ENCODE measurements at regions not wholly inside any gene's neighbourhood (a gene's known extent, or its start where the extent isn't known, plus 50 kb on each side); places are given as distances from the start of the nearest gene placed in this dataset.
"Not testable (repeated sequence)": the region's sequence is repeated elsewhere in the genome, so short reads cannot be mapped to it uniquely, and the experiment has no call there.

DNA sequence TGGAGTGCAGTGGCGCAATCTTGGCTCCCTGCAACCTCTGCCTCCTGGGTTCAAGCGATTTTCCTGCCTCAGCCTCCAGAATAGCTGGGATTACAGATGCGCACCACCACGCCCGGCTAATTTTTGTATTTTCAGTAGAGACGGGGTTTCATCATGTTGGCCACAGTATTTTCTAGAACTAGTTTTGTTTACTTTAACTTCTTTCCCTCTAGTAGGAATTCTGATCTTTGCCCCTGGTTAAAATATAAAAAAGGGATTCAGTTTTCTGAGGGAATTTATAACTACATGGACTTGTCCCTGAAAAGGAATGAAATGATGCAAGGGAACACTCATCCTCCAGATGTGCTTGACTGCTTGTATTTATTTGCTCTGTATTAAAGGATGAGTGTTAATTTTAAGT is 628.9 kb downstream of the ETNK1 start:
- not testable (repeated sequence) for DNase-seq (ENCODE audit: low spot score)

GRCh38 chr12:23259558-23259957 is 634.6 kb downstream of the ETNK1 start:
- no peak for DNase-seq (ENCODE audit: low spot score)

DNA sequence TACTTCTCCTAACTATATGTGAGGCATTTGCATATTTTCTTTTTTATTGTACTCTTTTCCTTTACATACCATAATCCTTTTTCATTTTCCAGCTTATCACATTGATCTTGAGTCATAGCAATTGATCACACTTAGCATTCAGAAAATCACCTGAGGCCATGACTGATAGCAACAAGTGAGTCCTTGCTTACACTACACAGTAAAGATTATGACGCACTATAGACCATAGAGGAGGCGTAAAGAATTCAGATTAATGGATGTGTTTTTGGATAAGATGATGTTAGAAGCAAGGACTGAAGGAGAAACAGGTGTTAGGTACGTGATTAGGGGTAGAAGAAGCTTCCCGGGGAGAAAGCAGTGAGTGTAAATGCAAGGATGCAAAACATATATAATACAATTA is 637.7 kb downstream of the ETNK1 start:
- no peak for DNase-seq (ENCODE audit: low spot score)

DNA sequence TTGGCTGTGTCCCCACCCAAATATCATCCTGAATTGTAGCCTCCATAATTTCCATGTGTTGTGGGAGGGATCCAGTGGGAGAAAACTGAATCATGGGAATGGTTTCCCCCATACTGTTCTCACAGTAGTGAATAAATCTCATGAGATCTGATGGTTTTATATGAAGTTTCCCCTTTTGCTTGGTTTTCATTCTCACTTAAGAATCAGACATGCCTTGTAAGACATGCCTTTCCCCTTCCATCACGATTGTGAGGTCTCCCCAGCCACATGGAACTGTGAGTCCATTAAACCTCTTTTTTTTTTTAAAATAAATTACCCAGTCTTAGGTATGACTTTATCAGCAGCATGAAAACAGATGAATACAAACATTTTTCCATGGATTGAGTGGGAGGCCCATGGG is 652.9 kb downstream of the ETNK1 start:
- DNase-seq (ENCODE audit: low spot score): no peak

- DNase-seq (ENCODE audit: low spot score): no peak
Measured at GRCh38 chr12:23281295-23281694, 656.3 kb downstream of the ETNK1 start.

DNA sequence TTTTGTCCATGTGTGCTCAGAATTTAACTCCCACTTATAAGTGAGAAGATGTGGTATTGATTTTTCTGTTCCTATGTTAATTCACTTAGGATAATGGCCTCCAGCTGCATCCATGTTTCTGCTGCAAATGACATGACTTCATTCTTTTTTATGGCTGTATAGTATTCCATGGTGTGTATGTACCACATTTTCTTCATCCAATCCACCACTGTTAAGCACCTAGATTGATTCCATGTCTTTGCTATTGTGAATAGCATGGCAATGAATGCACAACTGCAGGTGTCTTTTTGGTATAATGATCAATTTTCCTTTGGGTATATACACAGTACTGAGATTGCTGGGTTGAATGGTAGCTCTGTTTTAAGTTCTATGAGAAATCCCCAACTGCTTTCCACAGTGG is 657.7 kb downstream of the ETNK1 start:
- DNase-seq (ENCODE audit: low spot score): no peak

DNA sequence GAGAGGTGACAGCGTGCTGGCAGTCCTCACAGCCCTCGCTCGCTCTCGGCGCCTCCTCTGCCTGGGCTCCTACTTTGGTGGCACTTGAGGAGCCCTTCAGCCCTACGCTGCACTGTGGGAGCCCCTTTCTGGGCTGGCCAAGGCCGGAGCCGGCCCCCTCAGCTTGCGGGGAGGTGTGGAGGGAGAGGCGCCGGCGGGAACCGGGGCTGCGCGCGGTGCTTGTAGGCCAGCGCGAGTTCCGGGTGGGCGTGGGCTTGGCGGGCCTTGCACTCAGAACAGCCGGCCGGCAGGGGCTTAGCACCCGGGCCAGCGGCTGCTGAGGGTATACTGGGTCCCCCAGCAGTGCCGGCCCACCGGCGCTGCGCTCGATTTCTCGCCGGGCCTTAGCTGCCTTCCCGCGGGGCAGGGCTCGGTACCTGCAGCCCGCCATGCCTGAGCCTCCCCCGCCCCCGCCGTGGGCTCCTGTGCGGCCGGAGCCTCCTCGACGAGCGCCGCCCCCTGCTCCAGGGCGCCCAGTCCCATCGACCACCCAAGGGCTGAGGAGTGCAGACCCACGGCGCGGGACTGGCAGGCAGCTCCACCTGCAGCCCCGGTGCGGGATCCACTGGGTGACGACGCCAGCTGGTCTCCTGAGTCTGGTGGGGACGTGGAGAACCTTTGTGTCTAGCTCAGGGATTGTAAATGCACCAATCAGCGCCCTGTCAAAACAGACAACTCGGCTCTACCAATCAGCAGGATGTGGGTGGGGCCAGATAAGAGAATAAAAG is 661.0 kb downstream of the ETNK1 start:
- not testable (repeated sequence) for DNase-seq (ENCODE audit: low spot score)

- no peak for DNase-seq (ENCODE audit: low spot score)
Measured at GRCh38 chr12:23290627-23291330, 658.7 kb downstream of the SOX5 start.

DNA sequence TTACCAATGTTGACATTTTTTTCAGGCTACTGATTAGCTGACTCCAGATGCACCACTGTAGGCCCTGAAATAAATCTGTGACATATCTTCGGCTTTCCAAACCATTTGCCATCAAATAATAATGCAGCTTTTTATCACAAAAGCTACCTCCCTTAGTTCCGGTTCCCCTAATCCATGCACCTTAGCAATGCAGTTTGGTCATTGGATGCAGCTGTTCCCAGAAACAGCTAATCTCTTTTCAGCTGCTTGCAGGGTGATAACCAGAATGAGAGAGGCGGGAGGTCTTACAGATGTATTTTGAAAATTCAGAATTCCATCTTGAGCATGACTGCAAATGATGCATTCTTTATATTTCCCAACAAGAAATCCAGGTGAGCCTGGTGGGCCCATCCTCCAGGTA is 646.2 kb downstream of the SOX5 start:
- DNase-seq (ENCODE audit: low spot score): no peak

GRCh38 chr12:23303821-23304220 is 645.6 kb downstream of the SOX5 start:
- no peak for DNase-seq (ENCODE audit: low spot score)

DNA sequence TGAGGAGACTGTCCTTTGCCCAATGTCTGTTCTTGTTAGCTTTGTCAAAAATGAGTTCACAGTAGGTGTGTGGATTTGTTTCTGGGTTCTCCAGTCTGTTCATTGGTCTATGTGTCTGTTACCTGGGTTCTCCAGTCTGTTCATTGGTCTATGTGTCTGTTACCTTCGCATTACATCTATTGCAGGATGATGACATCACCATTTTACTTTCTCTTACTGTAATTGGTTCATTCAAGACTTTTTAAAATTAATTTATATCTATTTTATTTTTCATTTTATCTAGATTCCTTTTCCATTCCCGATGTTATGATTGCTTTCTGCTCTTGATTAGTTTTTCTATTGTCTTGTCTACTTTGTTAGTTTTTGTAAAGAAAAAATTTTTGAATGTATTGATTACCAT is 615.5 kb downstream of the SOX5 start:
- DNase-seq (ENCODE audit: low spot score): no peak

GRCh38 chr12:23335593-23335992 is 613.9 kb downstream of the SOX5 start:
- DNase-seq (ENCODE audit: low spot score): peak; percentile 9

DNA sequence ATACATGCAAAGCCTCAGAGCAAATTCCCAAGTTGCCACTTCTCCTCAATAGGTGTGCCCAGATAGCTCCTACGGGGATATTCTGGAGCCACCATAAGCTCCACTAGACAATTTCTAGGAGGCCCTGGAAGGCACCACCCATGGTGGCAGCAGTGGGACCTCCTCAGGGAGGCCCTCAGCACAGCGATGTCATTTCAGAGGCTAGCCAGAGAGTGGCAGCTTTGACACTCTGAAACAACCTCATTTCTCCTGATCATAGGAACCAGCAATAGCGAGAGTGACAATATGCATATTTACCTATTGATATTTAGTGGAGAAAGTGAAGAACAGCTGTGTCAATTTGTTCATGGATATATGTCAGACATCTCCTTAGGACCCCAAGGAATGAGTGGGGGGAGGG is 612.3 kb downstream of the SOX5 start:
- DNase-seq (ENCODE audit: low spot score): no peak

- no peak for DNase-seq (ENCODE audit: low spot score)
Measured at GRCh38 chr12:23340351-23340750, 609.1 kb downstream of the SOX5 start.

DNA sequence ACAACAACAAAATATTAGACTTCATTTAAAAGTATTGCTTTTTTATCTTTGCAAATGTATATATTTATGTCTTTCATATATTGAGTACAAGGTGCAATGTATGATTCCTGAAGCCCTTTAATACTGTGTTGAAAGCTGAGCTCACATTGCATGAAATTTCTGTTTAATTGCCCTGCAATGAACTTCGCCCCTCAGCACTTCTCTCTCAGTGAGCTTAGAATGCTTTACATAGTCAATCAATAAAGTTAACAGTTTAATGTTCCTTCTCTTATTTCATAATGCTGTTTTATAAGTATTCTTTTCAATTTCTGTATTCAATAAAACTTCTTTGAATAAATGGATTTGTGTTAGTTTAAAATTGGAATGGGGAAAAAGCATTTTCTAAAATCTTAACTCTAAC is 607.1 kb downstream of the SOX5 start:
- DNase-seq (ENCODE audit: low spot score): peak; percentile 26

DNA sequence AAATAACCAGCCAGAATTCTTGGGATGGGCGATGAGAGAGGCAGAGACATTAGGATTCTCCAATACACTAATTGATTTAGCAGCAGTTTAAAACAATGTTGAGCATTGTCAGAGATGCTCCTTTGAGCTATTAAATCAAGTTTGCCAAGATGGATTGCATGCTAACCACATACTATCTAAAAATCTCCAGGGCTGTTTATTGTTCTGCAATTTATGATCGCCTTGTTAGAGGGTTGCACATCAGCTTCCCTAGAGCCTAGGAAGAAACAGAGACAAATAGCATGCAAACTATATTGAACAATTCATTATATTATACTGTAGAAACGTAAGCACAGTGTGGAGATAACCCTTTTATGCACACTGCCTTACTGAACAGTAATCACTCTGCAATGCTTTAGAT is 599.9 kb downstream of the SOX5 start:
- no peak for DNase-seq (ENCODE audit: low spot score)

DNA sequence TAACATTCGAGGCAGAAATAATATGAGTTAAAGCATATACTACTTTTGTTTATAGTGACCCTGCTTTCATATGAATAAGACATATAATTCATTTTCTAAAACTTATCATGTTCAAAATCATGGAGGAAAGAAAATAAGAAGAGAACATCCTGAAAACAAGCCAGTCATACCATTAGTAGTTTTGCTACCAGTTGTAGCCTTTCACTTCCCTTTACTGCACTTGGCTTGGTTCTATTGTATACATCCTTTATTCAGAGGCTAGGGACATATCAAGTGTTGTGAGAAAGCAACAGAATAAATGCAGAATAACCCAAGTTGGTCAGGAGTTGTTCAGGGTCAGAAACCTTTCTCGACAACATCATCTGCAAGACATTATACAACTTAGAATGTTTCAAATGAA is 598.7 kb downstream of the SOX5 start:
- DNase-seq (ENCODE audit: low spot score): no peak

GRCh38 chr12:23352670-23353069 is 596.8 kb downstream of the SOX5 start:
- DNase-seq (ENCODE audit: low spot score): no peak

GRCh38 chr12:23354800-23355199 is 594.7 kb downstream of the SOX5 start:
- DNase-seq (ENCODE audit: low spot score): no peak

DNA sequence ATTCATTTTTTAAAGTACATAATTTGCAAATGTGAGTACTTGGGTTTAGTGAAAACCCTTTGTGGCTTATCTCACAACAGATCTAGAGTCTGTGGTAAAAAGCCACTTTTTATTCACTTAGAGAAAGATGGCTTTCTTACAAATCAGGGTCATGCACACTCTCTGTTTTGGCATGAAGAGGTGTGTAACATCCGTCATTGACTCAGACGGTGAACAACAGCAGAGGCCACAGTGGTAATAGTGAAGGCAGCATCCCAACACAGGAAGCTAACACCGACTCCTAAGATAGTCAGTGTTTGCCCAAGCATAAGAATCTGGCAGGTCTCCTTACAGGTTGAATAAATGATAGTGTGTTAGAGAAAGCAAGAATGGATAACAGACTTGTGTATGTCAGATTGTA is 593.0 kb downstream of the SOX5 start:
- DNase-seq (ENCODE audit: low spot score): no peak

- no peak for DNase-seq (ENCODE audit: low spot score)
Measured at GRCh38 chr12:23356927-23357708, 592.4 kb downstream of the SOX5 start.

DNA sequence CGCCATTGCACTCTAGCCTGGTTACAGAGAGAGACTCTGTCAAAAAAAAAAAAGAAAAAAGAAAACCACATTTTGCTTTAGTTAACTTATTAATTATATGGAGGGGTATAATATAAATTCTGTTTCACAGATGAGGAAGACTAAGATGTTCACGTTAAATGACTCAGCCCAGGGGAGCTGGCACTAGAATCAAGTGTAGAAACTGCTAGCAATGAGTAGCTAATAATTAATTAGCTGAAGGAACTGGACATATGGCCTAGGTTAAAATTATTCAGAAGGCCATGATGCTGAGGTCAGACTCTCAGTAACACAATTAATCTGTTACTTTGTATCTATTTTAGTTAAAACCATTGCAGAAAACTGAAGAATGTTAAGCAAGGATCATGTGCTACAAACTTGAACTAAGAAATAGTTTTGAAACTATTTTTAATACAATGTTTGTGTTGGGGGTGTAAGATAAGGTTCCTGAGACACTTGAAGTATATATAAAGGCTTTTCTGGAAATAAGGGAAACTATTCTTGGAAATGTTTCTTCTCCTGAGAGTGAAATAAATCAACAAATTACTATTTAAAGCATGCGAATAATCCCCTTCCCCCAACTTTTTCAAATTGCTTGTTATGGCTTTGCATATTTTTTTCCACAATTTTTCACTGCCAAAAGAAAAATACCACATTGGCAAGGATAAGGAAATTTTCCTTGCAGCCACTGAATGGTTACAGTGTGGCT is 589.3 kb downstream of the SOX5 start:
- no peak for DNase-seq (ENCODE audit: low spot score)

All from HuH-7 (cell line).